ENCODE measurements at regions not wholly inside any gene's neighbourhood (a gene's known extent, or its start where the extent isn't known, plus 50 kb on each side); places are given as distances from the start of the nearest gene placed in this dataset.

- H3K4me1 Mint-ChIP-seq (ENCODE audit: low read depth): peaks cover 6% of the 10 kb centered on the region
- peak; percentile 57 for TF ChIP-seq CTCF (IDR thresholded peaks at IDR 0.05)
- H3K9me3 Mint-ChIP-seq (ENCODE audit: low read depth): peaks cover 2% of the 10 kb centered on the region
- no peaks in the 10 kb centered on the region for H3K27me3 Mint-ChIP-seq (ENCODE audit: low read depth)
- H3K36me3 Mint-ChIP-seq (ENCODE audit: low read depth): peaks cover 1% of the 10 kb centered on the region
- no peak overlapping the region for H3K27ac Mint-ChIP-seq (ENCODE audit: unreplicated experiment)
- DNase-seq (ENCODE audit: low spot score): no peak
- H3K4me3 Mint-ChIP-seq (ENCODE audit: unreplicated experiment): no peak overlapping the region
Measured at GRCh38 chr9:86997156-86997555, 49.9 kb upstream of the GAS1 start.

- Mint-ChIP-seq H3K36me3 (ENCODE audit: low read depth) (peaks cover 6% of the 10 kb centered on the region), H3K4me3 (ENCODE audit: unreplicated experiment) (no peak overlapping the region), H3K4me1 (ENCODE audit: low read depth) (peaks cover 6% of the 10 kb centered on the region), H3K27ac (ENCODE audit: unreplicated experiment) (no peak overlapping the region), H3K9me3 (ENCODE audit: low read depth) (peaks cover 8% of the 10 kb centered on the region), H3K27me3 (ENCODE audit: low read depth) (no peaks in the 10 kb centered on the region)
- no peak for DNase-seq (ENCODE audit: low spot score)
- TF ChIP-seq CTCF (IDR thresholded peaks at IDR 0.05): no peak
Measured at GRCh38 chr9:86997951-86998350, 50.6 kb upstream of the GAS1 start.

GRCh38 chr9:87002517-87002916, 55.2 kb upstream of the GAS1 start:
- H3K36me3 Mint-ChIP-seq (ENCODE audit: low read depth): peaks cover 10% of the 10 kb centered on the region
- no peaks in the 10 kb centered on the region for H3K4me1 Mint-ChIP-seq (ENCODE audit: low read depth)
- no peaks in the 10 kb centered on the region for H3K27me3 Mint-ChIP-seq (ENCODE audit: low read depth)
- H3K9me3 Mint-ChIP-seq (ENCODE audit: low read depth): peaks cover 13% of the 10 kb centered on the region
- no peak for DNase-seq (ENCODE audit: low spot score)
- H3K27ac Mint-ChIP-seq (ENCODE audit: unreplicated experiment): no peak overlapping the region
- no peak for TF ChIP-seq CTCF (IDR thresholded peaks at IDR 0.05)
- no peak overlapping the region for H3K4me3 Mint-ChIP-seq (ENCODE audit: unreplicated experiment)

GRCh38 chr9:87004016-87004415, 56.7 kb upstream of the GAS1 start:
- H3K4me3 Mint-ChIP-seq (ENCODE audit: unreplicated experiment): no peak overlapping the region
- no peak overlapping the region for H3K27ac Mint-ChIP-seq (ENCODE audit: unreplicated experiment)
- no peaks in the 10 kb centered on the region for H3K27me3 Mint-ChIP-seq (ENCODE audit: low read depth)

GRCh38 chr9:87006956-87007355, 59.6 kb upstream of the GAS1 start:
- peaks cover 11% of the 10 kb centered on the region for H3K9me3 Mint-ChIP-seq (ENCODE audit: low read depth)
- peaks cover 7% of the 10 kb centered on the region for H3K4me1 Mint-ChIP-seq (ENCODE audit: low read depth)
- no peaks in the 10 kb centered on the region for H3K27me3 Mint-ChIP-seq (ENCODE audit: low read depth)
- no peak overlapping the region for H3K4me3 Mint-ChIP-seq (ENCODE audit: unreplicated experiment)
- TF ChIP-seq CTCF (IDR thresholded peaks at IDR 0.05): no peak
- no peak for DNase-seq (ENCODE audit: low spot score)
- no peak overlapping the region for H3K27ac Mint-ChIP-seq (ENCODE audit: unreplicated experiment)
- H3K36me3 Mint-ChIP-seq (ENCODE audit: low read depth): peaks cover 9% of the 10 kb centered on the region

More at GRCh38 chr9:87004016-87004415, 56.7 kb upstream of the GAS1 start:
- H3K36me3 Mint-ChIP-seq (ENCODE audit: low read depth): peaks cover 10% of the 10 kb centered on the region
- peaks cover 7% of the 10 kb centered on the region for H3K4me1 Mint-ChIP-seq (ENCODE audit: low read depth)
- DNase-seq (ENCODE audit: low spot score): no peak
- H3K9me3 Mint-ChIP-seq (ENCODE audit: low read depth): peaks cover 13% of the 10 kb centered on the region
- no peak for TF ChIP-seq CTCF (IDR thresholded peaks at IDR 0.05)

Data from chondrocyte (in vitro differentiated cells).